GM18505 (cell line): ENCODE measurements at regions not wholly inside any gene's neighbourhood (a gene's known extent, or its start where the extent isn't known, plus 50 kb on each side); places are given as distances from the start of the nearest gene placed in this dataset.
A peak's percentile ranks its signal among the peaks of the same experiment; 100 is the strongest.

Experiments used
- ATAC-seq: cut with Tn5 transposase; IDR thresholded peaks from one replicate; pipeline ENCODE4 v1.9.1; 2021; ENCODE audit not compliant: unreplicated experiment
- POLR2A ChIP-seq: IDR thresholded peaks from 4 replicates; pipeline ENCODE4 v1.6.1; 2011; ENCODE audit warnings: borderline replicate concordance; ENCODE audit not compliant: insufficient read depth, insufficient read length; ENCODE audit errors: extremely low read depth

- TF ChIP-seq POLR2A = no peak
- ATAC-seq = no peak
Observed at GRCh38 chr12:13371797-13372196, 175.3 kb downstream of the EMP1 start.

- ATAC-seq = no peak
- TF ChIP-seq POLR2A = no peak
Observed at GRCh38 chr12:13371367-13371766, 174.8 kb downstream of the EMP1 start.

- TF ChIP-seq POLR2A = no peak
- no peak for ATAC-seq
Observed at GRCh38 chr12:13369474-13370056, 173.0 kb downstream of the EMP1 start.

GRCh38 chr12:13368971-13369370 is 172.4 kb downstream of the EMP1 start:
- no peak for TF ChIP-seq POLR2A
- no peak for ATAC-seq

GRCh38 chr12:13368431-13368830 is 171.9 kb downstream of the EMP1 start:
- ATAC-seq = no peak
- no peak for TF ChIP-seq POLR2A

DNA sequence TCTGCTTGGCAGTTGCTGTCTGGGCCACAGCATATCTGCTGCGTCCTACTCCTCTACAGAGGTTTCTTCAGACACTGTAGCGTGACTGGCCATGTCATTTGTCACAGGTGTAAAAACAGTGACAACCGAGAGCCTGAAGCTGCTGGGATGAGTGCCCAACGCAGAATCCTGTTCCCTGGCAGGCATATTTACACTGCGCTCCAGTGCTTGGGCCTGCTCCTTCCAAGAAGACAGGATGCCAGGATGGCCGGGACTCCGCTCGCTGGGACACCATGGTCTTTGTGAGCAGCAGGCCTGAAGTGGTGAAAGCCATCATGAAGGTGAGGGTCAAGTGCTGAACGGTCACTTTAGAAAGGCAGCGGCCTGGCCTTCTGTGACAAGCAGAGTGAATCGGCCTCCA is 171.4 kb downstream of the EMP1 start:
- no peak for TF ChIP-seq POLR2A
- ATAC-seq = no peak

DNA sequence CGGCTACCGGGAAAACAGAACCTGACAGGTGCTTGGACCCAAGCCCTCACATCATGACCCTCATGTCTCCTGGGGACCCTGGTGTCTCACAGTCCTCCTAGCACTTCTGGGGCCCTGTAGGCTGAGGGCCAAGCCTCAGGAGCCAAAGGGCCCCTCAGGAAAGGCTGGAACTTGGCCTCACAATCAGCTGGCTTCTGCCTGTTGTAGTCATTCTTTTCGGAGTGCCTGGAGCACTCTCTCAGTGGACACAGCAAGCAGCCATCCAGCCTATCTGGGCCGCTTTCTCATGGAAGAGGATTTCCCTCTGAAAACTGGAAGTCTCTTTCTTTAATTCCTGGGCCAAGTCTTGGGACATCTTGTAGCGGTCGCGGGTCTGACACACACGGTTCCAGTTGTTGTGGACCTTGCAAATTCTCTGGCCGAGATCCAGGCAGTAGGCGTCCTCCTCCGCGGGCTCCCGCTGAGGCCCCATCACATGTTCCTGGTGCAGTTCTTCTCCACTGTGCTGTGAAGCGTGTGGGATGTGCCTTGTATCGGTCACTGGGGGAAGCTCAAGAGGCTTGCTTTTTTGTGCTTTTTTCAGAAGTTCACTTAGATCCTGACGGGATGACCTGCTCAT is 169.3 kb downstream of the EMP1 start:
- TF ChIP-seq POLR2A = no peak
- no peak for ATAC-seq

DNA sequence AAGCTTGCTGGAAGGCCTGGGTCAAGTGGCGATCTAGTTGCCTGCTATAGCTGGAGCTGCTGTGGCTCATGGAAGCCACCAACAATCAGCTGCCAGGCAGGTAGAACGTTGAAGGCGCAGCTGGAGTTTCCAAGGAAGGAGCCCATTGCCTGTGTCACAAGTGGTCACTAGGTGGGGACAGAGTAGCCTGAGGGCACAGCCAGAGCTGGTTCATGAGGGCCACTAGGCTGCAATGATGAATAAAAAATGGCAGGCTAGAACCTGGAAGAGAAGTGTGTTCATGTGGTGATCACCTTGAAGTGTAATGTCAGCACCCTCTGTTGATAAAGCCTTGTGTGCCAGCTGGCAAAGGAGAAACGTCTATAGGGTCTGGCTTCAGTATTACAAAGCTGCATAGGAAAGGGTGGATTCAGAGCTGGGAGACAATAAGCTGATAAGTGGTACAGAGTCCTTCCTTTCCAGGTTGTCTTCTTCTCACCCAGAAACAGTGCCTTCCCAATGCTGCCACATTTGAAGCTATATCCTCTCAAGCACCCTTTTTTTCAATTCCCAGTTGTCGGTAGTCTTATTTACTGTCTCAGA is 165.8 kb downstream of the EMP1 start:
- TF ChIP-seq POLR2A = no peak

DNA sequence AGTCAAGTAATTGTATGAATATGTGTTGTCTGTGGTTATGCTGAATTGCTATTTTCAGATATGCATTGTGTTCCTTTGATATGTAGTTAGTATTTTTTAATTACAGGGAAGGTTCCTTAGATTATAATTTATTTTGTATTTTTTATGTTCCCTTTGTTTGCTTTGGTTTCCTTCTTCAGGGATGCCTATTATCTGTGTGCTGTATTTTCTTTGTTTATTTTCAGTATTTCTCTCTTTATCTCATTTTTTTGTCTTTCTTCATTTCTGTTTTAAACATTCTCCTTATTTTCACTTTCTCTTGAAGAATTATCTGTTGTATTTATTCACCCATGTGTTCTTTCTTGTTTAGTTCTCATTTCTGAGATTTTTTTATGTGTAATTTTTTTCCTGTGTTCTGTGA is 163.1 kb downstream of the EMP1 start:
- no peak for TF ChIP-seq POLR2A
- ATAC-seq = no peak

More for the DNA sequence above, 165.8 kb downstream of the EMP1 start:
- peak; percentile 90 for ATAC-seq

- no peak for TF ChIP-seq POLR2A
- ATAC-seq = no peak
Observed at GRCh38 chr12:13358391-13358905, 161.9 kb downstream of the EMP1 start.

GRCh38 chr12:13350946-13351345 is 154.4 kb downstream of the EMP1 start:
- no peak for ATAC-seq
- TF ChIP-seq POLR2A = no peak

DNA sequence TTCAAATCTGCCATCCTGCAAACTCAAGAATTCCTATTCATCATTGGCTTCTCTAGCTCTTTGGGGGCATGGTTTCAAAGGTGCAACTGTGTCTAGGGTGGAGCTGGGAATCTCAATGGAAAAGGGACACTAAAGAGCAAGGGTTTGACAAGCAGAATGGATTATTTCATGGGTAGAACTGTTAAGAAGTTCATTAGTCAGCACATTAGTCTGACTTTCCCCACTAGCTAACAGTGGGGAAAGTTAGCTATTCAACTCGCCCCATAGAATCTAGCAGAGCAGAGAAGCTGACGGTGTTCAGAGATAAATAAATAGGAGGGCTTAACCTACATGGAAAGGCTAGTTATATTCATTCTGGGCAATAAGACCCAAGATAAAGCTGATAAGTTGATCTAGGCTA is 153.9 kb downstream of the EMP1 start:
- no peak for ATAC-seq
- no peak for TF ChIP-seq POLR2A

- ATAC-seq = no peak
- TF ChIP-seq POLR2A = no peak
Observed at GRCh38 chr12:13348464-13348863, 151.9 kb downstream of the EMP1 start.
